ENCODE measurements at regions not wholly inside any gene's neighbourhood (a gene's known extent, or its start where the extent isn't known, plus 50 kb on each side); places are given as distances from the start of the nearest gene placed in this dataset.

GRCh38 chr5:128749136-128749898 is 211.3 kb upstream of the FBN2 start:
- no peaks in the 10 kb centered on the region for H3K9me3 ChIP-seq
- H3K36me3 ChIP-seq, result no peaks in the 10 kb centered on the region
- no peaks in the 10 kb centered on the region for H3K4me1 ChIP-seq
- H3K27me3 ChIP-seq, result no peaks in the 10 kb centered on the region
- no peak overlapping the region for H3K4me3 ChIP-seq
- intact Hi-C loops (cut with DNase I; ENCODE audit: low total_unique reads), result no loop called here
- no peak overlapping the region for H3K27ac ChIP-seq
- in situ Hi-C loops (cut with MboI; ENCODE audit: low sequenced_read_pairs in 4 of 4), result no loop called here
- DNase-seq, result no peak
- TF ChIP-seq CTCF (IDR thresholded peaks at IDR 0.05 in 4 of 5, conservative IDR thresholded peaks at IDR 0.05 in 1 of 5) (no peak), POLR2A (IDR thresholded peaks at IDR 0.05) (no peak)
- no peak for ATAC-seq

- intact Hi-C loops (cut with DNase I; ENCODE audit: low total_unique reads), result no loop called here
Measured at GRCh38 chr5:128750155-128750554, 212.1 kb upstream of the FBN2 start.

GRCh38 chr5:128757196-128757959 is 207.9 kb upstream of the SLC27A6 start:
- H3K4me3 ChIP-seq, result no peak overlapping the region
- H3K27ac ChIP-seq, result no peak overlapping the region
- H3K36me3 ChIP-seq, result no peaks in the 10 kb centered on the region
- H3K27me3 ChIP-seq, result no peaks in the 10 kb centered on the region
- in situ Hi-C loops (cut with MboI; ENCODE audit: low sequenced_read_pairs in 4 of 4) (no loop called here), intact Hi-C loops (cut with DNase I; ENCODE audit: low total_unique reads) (no loop called here)
- TF ChIP-seq CTCF (IDR thresholded peaks at IDR 0.05 in 4 of 5, conservative IDR thresholded peaks at IDR 0.05 in 1 of 5) (no peak), POLR2A (IDR thresholded peaks at IDR 0.05) (no peak)
- no peaks in the 10 kb centered on the region for H3K4me1 ChIP-seq
- DNase-seq (no peak), ATAC-seq (no peak)
- H3K9me3 ChIP-seq, result no peaks in the 10 kb centered on the region

More at GRCh38 chr5:128750155-128750554, 212.1 kb upstream of the FBN2 start:
- Histone ChIP-seq H3K36me3 (no peaks in the 10 kb centered on the region), H3K27ac (no peak overlapping the region), H3K4me1 (no peaks in the 10 kb centered on the region), H3K9me3 (no peaks in the 10 kb centered on the region), H3K4me3 (no peak overlapping the region), H3K27me3 (no peaks in the 10 kb centered on the region)
- in situ Hi-C loops (cut with MboI; ENCODE audit: low sequenced_read_pairs in 4 of 4), result no loop called here
- ATAC-seq (no peak), DNase-seq (no peak)
- TF ChIP-seq POLR2A (IDR thresholded peaks at IDR 0.05), result no peak
- TF ChIP-seq CTCF (IDR thresholded peaks at IDR 0.05 in 4 of 5, conservative IDR thresholded peaks at IDR 0.05 in 1 of 5), result no peak

GRCh38 chr5:128762661-128763306 is 202.5 kb upstream of the SLC27A6 start:
- Histone ChIP-seq H3K27ac (no peak overlapping the region), H3K27me3 (no peaks in the 10 kb centered on the region), H3K36me3 (no peaks in the 10 kb centered on the region), H3K4me3 (no peak overlapping the region), H3K4me1 (no peaks in the 10 kb centered on the region), H3K9me3 (no peaks in the 10 kb centered on the region)
- DNase-seq, result no peak
- in situ Hi-C loops (cut with MboI; ENCODE audit: low sequenced_read_pairs in 4 of 4), result no loop called here
- intact Hi-C loops (cut with DNase I; ENCODE audit: low total_unique reads), result no loop called here
- ATAC-seq, result no peak
- TF ChIP-seq CTCF (IDR thresholded peaks at IDR 0.05 in 4 of 5, conservative IDR thresholded peaks at IDR 0.05 in 1 of 5), result no peak
- no peak for TF ChIP-seq POLR2A (IDR thresholded peaks at IDR 0.05)

All from gastrocnemius medialis (tissue), 4 donors.